ENCODE measurements at regions not wholly inside any gene's neighbourhood (a gene's known extent, or its start where the extent isn't known, plus 50 kb on each side); places are given as distances from the start of the nearest gene placed in this dataset.

DNA sequence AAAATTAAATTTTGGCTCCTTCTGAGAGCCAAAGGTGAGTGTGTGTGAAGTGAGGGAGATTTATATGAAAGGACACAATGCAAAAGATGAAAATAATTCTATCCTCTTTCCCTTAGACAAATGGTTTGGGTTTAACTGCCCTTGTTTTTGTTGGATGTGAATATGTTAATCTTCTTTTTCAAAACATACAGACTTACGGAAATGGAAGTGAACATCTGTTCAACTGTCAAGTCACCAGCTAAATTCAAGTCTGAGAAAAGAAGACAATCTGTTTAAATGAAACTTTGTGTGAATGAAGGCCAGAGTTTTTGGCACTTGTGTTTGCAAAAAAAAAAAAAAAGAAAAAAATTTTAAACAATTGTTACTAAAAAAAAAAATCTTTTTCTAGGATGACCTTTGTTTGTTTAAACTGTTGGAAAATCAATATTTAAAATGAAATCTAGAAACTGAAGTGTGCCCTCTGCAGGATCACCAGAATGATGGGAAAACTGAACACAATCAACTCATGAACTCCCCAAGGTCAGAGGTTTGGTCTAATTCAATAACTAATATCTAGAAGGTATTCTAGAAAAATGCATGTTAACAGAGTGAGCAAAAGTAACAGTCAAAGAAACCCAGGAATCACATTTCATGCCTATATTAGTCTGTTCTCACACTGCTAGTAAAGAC lies 448.8 kb downstream of the FLRT2 start:
- no peak for DNase-seq

DNA sequence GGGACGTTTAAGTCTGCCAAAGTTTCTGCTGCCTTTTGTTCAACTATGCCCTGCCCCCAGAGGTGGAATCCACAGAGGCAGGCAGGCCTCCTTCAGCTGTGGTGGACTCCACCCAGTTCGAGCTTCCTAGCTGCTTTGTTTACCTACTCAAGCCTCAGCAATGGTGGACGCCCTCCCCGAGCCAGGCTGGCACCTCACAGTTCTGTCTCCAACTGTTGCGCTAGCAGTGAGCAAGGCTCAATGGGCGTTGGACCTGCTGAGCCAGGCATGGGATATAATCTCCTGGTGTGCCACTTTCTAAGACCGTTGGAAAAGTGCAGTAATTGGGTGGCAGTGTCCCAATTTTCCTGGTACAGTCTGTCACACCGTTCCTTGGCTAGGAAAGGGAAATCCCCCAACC lies 444.7 kb downstream of the FLRT2 start:
- no peak for DNase-seq

DNA sequence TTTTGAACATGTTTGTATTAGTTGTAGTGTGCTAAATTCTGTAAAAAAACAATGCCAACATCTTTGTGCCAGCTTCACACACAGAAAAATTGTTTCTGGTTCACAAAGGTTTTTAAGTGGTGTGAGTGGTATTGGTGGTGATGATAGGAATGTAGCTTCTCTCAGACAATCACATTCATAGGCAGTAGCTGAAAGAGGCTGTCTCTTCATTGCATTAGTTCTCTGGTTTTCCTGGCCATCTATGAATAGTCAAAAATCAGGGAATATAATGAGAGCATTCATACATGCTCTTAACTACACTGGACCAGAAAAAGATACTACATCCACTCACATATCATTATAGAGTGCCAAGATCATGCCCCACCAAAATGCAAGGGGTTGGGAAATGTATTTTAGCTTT lies 433.5 kb downstream of the FLRT2 start:
- DNase-seq = no peak

DNA sequence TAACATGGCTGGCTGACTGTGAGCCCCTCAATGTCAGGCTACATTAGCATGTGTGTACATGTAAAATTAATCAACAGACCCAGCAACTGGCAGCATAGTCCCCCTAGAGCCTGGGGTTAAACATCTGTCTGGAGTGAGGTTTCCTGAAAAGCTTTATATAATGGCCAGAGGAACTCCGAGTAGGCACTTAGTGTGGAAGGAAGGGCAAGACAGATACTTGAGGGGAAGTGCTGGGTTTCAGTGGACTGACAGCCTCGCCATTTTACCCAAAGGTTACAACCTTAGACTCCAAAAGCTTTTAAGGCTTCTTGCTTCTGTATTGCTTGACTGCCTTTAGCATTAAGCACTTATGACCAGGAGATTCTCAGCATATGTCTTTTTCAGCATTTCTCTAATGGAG lies 430.8 kb downstream of the FLRT2 start:
- no peak for DNase-seq

DNA sequence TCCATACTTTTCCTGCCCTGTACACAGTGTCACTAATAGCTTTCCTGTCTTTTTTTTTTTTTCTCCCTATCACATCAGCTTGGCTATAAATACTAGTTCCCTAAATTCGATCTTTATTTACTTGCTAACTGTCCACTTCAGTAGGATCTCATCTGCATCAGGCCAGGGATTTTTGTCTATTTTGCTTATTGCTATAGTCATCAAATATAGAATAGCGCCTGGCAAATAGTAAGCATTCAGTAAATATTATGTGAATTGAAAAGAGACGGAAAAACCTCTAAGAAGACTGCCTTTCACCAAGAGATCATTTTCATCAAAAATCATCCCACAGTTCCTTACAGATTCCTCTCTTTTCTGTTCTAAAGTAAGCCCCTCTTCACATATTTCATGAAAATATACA lies 429.1 kb downstream of the FLRT2 start:
- no peak for DNase-seq

DNA sequence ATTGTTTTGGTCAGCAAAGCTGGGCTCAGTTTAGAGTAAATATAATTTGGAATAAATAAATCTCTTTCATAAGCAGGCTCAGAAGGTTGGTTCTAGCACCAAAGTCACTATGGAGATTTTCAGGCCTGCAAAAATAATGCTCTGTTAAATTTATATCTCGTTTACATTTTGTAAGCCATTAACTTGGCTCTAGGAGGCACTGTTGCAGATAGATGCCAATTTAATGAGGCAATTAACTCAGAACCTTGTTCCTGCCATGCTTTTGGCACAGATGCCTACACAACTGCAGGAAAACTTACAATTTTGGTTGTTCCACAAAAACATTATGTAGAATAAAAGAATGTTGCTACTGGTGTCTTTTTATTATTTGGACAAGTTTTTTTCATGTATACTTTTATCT lies 428.1 kb downstream of the FLRT2 start:
- DNase-seq = no peak

DNA sequence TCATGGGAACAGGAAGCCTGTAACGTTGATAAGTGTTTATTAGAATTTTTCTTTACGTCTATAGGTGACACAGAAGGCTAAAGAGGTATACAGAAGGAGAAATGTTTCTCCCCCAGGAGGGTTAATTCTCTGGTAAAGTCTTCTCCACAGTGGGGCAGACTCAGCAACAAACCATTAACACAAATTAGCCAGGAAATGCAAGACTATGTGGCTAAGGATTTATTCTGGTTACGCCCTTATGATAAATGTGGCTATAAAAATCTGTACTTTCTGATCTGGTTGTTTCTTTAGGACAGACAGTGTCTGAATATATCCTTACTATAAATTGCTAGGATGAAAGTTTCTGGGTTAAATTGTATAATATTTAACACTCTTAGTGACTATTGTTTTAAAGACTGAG lies 423.3 kb downstream of the FLRT2 start:
- no peak for DNase-seq

DNA sequence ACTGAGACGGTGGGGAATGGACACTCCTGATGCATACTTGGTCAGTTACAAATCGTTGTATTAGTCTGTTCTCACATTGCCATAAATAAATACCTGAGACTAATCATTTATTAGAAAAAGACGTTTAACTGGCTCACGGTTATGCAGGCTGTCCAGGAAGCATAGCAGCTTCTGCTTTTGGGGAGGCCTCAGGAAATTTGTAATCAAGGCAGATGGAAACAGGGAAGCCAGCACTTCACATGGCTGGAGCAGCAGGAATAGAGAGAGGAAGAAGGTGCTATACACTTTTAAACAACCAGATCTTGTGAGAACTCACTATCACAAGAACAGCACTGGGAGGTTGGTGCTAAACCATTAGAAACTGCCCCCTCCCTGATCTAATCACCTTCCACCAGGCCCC lies 418.2 kb downstream of the FLRT2 start:
- DNase-seq = no peak

DNA sequence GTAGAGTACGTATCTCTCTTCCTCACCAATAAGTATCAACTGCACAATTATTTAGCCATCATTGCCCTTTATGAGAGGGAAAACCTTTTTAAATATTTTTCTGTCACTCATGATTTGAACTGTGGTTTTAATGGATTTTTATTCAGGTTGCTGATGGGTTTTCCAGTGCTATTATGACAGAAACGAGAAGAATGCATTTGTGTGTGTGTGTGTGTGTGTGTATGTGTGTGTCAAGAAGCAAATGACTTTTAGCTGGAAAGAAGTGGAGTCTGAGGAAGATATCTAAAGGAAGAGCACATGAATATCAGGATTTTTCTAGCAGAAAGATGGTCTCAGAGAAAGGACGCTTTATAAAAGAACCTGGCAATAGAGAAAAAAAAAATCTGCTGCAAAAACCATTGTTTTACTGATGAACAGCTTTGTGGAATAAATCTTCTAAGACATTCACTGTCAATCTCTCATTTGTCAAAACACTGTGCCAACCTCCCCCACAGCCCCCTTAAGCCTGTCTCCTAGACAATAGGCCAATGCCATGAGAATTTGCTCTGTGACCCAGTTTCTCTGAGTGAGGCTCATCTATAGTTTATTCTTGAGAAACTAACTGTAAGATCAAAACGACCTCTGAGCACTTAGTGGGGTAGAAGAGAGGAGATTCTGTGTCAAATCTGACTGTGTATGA lies 417.7 kb downstream of the FLRT2 start:
- no peak for DNase-seq

DNA sequence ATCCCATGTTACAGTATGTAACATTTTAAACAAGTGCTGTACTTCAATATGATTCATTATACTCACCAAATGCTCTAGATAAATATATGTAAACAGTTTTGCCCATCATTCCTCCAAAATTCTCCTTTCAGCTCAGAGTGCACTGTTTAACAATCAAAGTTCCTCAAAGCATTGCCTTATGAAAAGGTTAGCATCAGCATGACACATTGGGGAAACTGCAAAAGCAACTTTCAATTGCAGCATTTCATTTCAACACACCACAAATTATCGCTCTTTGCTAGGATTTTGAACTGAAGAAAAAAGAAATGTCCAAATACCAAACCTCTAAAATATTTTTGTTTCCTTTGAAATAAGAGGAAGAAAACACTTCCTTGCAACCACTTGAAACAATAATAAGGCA lies 413.2 kb downstream of the FLRT2 start:
- DNase-seq = no peak

DNA sequence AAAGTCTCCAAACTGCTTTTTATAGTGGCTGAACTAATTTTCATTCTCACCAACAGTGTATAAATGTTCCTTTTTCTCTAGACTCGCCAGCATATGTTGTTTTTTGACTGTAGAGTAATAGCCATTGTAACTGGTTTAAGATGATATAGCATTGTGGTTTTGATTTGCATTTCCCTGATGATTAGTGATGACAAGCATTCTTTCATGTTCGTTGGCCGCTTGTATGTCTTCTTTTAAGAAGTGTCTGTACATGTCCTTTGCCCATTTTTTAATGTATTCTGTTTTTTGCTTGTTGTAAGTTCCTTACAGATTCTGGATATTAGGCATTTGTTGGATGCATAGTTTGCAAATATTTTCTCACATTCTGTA lies 404.9 kb downstream of the FLRT2 start:
- DNase-seq = no peak

DNA sequence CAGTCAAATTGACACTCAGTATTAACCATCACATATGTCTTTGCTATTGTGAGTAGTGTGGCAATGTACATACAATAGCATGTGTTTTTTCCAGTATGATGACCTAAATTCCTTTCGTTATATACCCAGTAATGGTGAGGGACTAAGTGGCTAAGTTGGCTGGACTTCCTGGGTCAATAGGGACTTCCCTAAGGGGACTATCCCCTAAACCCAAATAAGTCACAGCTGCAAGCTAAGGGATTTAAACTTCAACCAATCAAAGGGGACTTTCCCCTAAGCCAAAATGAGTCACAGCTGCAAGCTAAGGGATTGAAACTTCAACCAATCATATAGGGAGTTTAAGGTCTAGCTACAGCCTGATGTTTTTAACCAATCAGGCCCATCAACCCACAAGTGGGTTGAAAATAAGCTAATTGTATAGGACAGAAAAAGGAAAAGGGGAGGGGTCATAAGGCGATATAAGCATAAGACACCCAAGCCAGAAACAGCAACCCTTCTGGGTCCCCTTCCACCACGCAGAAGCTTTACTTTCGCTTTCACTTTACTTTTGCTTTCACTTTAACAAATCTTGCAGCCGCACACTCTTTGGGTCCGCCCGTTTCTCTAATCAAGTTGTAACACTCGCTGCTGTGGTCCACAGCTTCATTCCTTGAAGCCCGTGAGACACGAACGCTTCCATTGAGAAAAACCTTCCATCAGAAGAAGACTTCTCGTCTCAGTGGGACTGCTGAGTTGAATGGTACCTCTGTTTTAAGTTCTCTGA lies 404.4 kb downstream of the FLRT2 start:
- DNase-seq = no peak

DNA sequence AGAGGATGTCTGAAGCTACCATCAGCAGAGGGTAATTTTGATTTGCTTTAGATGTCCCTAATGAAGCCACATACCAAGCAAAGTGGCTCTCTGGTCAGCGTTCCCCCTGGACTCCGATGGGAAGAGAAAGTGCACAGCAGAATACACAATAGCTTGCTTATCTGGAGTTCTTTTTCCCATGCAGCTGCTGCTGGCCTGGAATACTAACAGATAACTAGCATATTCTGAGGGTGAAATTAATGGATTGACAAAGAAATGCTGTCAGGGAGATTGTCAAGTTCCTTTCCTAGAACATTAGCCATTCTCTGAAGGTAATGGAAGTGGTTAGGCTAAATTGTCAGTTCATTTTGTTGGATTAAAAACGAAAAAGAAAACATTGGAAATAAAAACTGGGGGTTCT lies 391.3 kb downstream of the FLRT2 start:
- no peak for DNase-seq

DNA sequence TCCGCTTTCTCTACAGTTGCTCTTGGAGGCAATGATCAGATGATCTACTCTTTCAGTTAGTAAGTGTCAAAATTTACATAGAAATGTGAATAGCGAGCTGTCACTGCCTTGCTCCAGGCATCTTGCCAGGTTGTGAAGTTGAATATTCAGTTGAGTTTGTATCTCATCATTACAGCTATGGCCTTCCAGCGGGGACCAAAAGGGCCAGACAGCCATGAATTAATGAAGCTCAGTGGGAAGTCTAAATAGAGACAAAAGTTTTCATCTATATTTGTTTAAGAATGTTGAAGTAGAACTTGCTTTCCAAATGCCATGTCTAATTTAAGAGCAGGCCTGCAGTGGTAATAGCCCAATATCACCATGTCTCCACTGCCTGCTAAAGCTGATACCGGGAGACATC lies 387.8 kb downstream of the FLRT2 start:
- DNase-seq = no peak

DNA sequence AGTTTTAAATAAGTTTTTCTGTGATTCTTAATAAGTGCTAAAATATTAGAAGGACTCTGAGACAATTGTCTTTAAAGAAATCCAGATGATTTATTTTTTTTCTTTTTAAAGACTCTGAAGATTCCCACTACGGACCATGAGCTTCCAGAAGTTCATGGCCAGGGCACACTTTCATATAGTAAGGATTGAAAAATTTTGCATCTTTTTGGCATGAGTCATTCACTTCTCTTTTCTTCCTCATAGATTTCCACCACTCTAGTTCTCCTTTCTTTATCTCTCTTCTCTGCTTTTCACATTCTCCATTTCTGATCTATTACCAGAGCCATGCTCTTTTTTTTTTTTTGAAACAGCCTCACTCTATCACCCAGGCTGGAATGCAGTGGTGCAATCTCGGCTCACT lies 385.8 kb downstream of the FLRT2 start:
- no peak for DNase-seq

DNA sequence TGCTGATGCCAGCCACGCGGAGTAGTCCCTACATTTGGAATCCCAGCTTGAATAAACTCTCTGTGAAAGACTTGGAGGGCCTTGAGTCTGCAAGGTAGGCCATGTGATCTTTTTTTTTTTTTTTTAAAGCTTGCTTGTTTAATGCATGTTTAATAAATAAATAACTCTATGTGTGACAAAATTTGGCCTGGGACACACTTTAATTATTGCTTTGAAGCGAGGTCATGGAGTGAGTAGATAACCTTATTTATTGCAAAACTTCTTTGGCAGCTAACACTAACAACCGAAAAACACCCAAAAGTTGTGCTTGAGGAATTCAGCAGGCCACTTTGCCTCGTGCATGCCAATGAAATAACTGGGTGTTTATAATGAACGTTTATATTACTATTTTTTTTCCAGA lies 382.2 kb downstream of the FLRT2 start:
- DNase-seq = peak; percentile 10

DNA sequence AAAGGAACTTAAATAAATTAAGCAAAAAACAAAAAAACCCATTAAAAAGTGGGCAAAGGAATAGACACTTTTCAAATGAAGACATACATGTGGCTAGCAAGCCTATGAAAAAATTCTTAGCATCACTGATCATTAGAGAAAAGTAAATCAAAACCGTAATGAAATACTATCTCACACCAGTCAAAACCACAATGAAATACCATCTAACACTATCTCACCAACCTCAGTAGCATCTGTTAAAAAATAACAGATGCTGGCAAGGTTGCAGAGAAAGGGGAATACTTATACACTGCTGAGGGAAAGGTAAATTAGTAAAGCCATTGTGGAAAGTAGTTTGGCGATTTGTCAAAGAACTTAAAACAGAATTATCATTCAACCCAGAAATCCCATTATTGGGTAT lies 381.1 kb downstream of the FLRT2 start:
- DNase-seq = no peak

DNA sequence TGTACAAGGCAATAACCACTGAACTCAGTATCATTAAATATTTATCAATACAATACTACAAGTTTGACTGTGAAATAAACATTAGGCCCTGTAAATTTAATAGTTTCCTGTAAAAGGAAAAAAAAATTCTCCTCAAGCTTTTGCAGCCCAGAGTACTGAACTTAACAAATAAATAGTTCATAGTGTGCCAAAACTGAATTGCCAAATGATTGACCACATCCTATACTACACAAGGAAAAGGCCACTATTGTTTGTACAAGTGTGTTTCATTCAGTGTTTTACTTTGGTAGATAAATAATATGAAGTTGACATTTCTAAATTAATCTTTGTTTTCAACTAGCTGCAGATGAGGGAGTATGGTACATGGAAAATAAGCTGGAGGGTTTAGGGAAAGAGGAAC lies 379.6 kb downstream of the FLRT2 start:
- DNase-seq = no peak

DNA sequence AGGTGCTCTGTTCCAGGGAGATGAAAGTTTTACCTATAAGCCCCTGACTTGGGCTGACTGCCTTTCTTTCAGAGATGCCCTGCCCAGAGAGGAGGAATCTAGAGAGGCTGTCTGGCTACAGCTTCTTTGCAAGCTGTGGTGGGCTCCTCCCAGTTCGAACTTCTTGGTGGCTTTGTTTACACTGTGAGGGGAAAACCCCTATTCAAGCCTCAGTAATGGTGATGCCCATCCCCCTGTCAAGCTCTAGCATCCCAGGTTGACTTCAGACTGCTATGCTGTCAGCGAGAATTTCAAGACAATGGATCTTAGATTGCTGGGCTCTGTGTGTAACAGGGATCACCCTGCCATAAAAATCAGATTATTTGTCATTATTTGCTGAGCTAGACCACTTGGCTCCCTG lies 377.6 kb downstream of the FLRT2 start:
- DNase-seq = no peak

DNA sequence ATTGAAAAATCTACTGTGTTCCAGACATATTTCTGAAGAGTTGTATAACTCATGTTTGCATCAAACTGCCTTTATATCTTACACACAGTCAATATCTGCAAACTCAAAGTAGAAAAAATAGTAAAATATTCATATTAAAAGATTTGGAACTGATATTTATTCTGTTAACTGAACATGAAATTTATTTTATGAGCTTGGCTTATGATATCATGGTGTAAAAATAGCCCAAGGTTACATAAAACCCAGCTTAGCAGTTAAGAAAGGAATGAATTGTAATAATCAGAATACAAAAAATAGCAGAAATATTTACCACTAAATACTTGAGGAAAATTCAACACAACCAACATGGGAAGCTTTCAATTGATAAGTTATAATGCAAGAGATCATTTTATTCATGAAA lies 367.9 kb downstream of the FLRT2 start:
- no peak for DNase-seq

DNA sequence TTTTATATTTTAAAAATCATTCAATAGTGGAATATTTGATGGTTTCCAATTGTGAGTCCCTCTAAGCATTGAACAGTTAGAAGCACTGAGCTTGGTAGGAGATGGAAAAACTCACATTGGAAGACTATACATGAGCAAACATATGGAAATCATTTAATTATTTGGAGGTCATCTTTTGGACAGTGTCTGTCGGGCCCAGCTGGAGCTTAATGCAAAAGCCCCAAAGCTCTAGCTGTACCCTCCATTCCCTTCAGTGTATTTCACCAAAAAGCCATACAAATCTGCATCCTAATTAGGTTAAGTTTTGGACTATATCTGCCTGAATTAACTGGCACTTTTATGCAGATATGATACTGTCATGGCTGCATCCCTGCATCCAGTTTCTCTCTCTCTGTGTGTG lies 365.7 kb downstream of the FLRT2 start:
- DNase-seq = no peak

DNA sequence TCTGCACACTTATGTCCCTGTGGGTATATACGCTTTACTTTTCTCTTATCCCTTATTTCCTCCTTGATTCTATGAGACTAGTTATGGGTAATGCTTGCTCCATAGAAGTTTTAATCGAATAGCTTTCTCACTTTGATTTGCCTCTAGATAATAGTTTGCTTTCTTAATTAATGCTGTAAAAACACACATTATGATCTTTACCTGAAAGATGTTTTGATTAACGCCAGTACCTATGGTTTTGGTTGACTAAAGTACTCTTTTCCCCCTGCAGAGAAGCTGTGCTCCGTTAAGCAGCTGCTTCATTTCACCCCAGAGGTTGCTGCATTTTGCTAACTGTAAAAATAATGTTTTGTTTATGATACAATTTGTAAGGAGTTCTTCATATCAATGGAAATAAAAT lies 362.3 kb downstream of the FLRT2 start:
- no peak for DNase-seq

DNA sequence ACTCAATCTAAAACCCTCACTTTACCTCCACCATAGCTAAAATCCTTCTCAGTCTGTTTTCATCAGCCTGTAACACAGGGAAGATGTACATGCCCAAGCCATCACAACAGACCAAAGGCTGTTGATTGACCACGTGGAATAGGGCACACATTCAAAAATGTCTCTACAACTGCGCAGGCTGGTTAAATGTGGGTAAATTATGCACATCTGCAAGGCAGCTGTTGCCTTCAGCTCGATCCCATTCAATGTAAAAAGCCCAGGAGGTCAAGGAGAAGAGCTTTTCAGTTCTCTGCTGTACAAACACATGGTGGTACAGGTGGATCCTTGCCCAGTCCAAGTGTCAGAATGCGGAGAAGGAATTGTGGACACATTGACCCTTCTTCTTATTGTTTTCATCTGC lies 354.0 kb downstream of the FLRT2 start:
- DNase-seq = no peak

DNA sequence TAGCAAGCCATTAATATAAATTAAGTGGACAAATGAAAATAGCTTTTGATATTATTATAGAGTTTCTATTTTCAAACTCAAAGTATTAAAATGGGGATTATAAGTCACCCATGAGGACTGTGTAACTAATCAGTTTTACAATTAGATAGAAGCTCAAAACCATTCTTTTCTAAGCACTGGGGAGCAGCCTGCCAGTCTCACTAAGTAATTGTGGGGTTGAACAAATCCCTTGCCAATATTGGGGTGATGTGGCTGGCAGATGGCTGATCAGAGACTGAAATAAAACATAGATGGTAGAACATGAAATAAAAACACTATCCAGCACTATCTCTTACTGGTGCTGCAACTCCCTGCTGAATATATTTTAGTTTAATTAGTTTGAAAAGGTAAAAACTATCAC lies 353.2 kb downstream of the FLRT2 start:
- no peak for DNase-seq

Measured in right lung (tissue), 2 donors.